HG02981 (cell line): ENCODE measurements at regions not wholly inside any gene's neighbourhood (a gene's known extent, or its start where the extent isn't known, plus 50 kb on each side); places are given as distances from the start of the nearest gene placed in this dataset.
A peak's percentile ranks its signal among the peaks of the same experiment; 100 is the strongest.
"Not testable (repeated sequence)": the region's sequence is repeated elsewhere in the genome, so short reads cannot be mapped to it uniquely, and the experiment has no call there.

Experiments used
- ATAC-seq: cut with Tn5 transposase; IDR thresholded peaks from one replicate; pipeline ENCODE4 v1.9.1; 2021; ENCODE audit warnings: mild to moderate bottlenecking, moderate library complexity; ENCODE audit not compliant: unreplicated experiment

DNA sequence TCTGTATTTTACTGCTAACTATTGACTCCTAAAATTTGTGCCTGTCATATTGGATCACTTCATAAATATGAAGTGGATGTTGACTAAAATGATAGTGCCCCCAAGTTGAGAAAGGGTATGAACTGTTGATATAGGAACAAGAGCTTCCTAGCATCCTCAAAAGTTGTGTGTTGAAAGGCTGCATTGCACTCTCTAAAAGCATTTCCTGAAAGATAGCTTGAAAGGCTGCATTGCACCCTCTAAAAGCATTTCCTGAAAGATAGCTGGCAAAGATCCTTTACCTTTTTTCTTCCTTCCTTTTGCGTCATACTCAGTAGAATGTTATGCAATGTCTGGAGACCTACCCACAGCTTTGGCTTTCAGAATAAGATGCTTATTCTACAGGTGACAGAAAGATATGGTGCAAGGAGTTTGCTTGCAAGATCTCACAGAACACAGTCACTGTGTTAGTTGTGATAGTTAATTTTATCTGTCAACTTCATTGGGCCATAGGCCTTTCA lies 274.6 kb upstream of the GALNTL6 start:
- ATAC-seq, result no peak

DNA sequence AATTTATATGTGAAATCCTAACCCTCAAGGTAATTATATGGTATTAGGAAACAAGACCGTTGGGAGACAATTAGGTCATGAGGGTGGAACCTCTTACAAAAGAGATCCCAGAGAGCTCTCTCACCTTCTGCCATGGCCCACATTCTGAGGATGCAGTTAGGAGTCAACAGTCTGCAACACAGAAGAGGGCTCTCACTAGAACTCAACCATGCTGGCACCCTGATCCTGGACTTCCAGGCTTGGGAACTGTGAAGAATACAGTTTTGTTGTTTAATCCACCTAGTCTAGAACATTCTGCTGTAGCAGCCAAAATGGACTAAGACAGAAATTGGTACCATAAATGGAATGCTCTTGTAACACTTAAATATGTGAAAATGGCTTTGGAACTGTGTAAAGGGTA lies 278.8 kb upstream of the GALNTL6 start:
- ATAC-seq, result no peak

DNA sequence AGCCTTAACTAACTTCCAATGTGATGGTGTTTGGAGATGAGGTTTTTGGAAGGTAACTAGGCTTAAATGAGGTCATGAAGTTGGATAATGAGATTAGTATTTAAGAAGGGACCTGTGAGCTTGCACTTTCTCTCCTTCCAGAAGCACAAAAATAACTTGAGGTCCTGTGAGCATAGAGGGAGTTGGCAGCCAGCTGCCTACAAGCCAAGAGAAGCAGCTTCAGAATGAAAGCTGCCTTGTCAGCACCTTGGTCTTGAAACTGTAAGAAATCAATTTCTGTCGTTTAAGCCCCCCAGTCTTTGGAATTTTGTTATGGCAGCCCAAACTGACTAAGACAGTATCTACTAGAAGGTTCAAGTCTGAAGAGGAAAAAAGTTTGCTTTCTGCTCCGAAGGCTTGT lies 280.2 kb upstream of the GALNTL6 start:
- ATAC-seq, result no peak

DNA sequence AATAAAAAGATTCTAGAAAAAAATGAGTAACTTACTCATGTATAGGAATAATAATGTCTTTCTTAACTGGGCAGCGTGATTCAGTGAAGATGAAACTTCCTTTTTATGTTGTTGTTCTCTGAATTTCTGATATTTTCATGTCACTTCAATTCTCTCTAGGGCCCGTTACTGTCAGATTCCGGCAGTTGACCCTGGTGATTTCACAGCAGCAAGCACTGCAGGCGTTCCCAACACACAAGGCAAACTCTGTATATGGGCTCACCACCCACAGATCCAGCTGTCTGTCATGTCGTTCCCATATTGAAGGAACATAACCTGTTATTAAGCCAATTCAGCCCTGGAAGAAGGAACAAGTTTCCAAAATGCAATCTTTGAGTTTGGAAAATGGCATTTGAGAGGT lies 288.3 kb upstream of the GALNTL6 start:
- ATAC-seq, result no peak

DNA sequence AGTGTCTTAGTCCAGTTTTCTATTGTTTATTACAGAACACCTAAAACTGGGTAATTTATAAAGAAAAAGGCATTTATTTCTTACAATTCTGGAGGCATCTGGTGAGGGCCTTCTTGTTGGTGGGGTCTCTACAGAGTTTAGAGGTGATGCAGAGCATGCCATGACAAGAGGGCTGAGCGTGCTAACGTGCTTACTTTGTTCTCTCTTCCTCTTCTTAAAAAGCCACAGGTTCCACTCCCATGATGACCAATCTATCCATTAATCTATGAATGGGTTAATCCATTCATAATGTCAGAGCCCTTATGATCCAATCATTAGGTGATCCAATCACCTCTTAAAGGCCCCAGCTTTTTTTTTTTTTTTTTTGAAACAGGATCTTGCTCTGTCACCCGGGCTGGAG lies 291.5 kb upstream of the GALNTL6 start:
- ATAC-seq, result no peak

- ATAC-seq, result no peak
Observed at GRCh38 chr4:171519457-171519856, 293.7 kb upstream of the GALNTL6 start.

DNA sequence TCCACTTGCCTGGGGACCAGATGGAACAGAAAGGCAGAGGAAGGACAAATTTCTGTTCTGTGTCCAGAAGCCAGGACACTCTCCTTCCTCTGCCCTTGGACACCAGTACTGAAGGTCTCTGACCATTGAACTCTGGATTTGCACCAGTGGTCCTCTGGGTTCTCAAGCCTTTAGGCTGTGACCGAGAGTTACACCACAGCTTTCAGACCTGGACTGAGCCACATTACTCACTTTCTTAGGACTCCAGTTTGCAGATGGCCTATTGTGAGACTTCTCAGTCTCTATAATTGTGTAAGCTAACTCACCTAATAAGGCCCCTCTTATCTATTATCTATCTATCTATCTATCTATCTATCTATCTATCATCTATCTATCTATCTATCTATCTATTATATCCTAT lies 295.3 kb upstream of the GALNTL6 start:
- ATAC-seq, result no peak

- no peak for ATAC-seq
Observed at GRCh38 chr4:171516694-171517093, 296.5 kb upstream of the GALNTL6 start.

- ATAC-seq, result no peak
Observed at GRCh38 chr4:171484681-171485080, 328.5 kb upstream of the GALNTL6 start.

- ATAC-seq, result no peak
Observed at GRCh38 chr4:171478181-171478580, 335.0 kb upstream of the GALNTL6 start.

- ATAC-seq, result not testable (repeated sequence)
Observed at GRCh38 chr4:171475111-171475510, 338.1 kb upstream of the GALNTL6 start.

DNA sequence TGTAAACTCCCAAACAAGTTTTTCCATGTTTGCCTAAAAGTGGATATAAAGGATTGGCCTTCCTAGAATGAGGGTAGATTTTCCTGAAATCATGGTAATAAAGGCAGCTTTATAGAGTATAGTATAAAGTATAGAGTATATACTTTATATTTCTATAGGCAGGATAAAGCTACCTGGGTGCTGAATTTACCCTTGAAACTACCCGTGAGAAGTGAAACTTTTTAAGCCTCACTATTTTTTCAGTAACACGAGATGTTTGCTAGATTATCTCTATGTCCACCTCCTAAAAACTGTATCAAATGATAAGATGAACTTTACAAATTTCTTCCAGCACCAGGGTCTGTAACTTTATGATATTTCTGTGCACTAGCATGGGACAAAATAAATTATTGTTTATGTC lies 340.0 kb upstream of the GALNTL6 start:
- peak; percentile 54 for ATAC-seq

GRCh38 chr4:171472230-171472629 lies 341.0 kb upstream of the GALNTL6 start:
- ATAC-seq, result no peak

GRCh38 chr4:171464499-171464898 lies 348.7 kb upstream of the GALNTL6 start:
- ATAC-seq, result no peak

GRCh38 chr4:171461191-171461590 lies 352.0 kb upstream of the GALNTL6 start:
- ATAC-seq, result no peak

GRCh38 chr4:171448919-171449481 lies 364.2 kb upstream of the GALNTL6 start:
- ATAC-seq, result no peak

DNA sequence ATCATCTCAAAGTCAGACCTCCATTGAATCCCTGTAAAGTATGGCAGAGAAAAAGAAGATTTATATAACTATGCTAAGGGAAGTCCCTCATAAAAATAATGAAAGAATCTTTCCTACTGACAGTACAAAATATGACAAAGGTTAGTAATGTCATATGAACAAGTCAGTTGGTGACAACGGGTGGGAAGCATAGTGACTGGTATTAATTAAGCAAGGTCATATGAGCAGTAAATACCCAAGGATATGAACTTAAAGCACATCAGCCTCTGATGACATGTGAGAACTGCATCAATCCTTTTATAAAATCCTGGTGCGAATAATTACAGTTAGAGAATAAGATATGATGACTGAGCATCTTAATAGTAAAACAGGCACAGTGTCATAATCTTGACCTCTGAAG lies 364.8 kb upstream of the GALNTL6 start:
- ATAC-seq, result no peak

GRCh38 chr4:171441300-171441941 lies 371.8 kb upstream of the GALNTL6 start:
- no peak for ATAC-seq

GRCh38 chr4:171433674-171434073 lies 379.5 kb upstream of the GALNTL6 start:
- no peak for ATAC-seq

DNA sequence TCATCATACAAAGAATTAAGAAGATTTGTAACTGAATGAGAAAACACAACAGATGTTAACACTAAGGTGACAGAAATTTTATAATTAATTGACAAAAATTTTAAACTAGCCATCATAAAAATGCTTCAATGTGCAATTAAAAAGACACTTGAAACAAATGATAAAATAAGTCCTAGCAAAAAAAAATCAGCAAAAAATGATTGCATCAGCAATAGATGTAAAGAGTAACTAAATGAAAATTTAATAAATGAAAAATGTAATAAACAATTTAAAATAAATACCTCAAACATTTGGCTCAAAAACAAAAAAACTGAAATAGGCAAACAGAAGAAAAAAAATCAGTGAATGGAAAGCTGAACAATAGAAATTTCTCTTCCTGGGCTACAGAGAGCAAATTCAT lies 380.7 kb upstream of the GALNTL6 start:
- no peak for ATAC-seq

GRCh38 chr4:171430495-171430894 lies 382.7 kb upstream of the GALNTL6 start:
- ATAC-seq, result peak; percentile 50

DNA sequence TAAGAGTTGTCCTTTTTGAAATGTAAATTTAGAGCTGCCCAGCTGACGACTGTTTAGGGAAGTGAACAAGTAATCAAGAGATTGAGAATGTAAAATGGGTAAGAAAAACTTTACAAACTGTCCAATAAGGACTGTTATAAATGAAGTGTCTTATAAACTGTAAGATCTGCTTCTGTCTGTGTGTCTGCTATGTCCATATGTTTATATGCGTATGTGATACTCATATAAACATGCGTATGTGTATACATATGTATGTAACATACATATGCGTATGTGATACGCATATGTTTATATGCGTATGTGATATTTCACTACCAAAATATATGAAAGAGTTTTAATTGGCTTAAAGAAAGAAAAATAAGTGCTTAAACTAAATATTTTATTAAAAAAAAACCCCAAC lies 416.0 kb upstream of the GALNTL6 start:
- no peak for ATAC-seq

GRCh38 chr4:171390626-171391025 lies 422.6 kb upstream of the GALNTL6 start:
- no peak for ATAC-seq
